Lung microvascular endothelial cell (primary cell): ENCODE measurements at regions not wholly inside any gene's neighbourhood (a gene's known extent, or its start where the extent isn't known, plus 50 kb on each side); places are given as distances from the start of the nearest gene placed in this dataset.

ENCODE experiments used
- DNase-seq, 2 donors: peaks; one replicate each; pipeline versions ENCODE4 v3.0.0 to v3.0.0-alpha.2; 2010; ENCODE audit warnings: low read depth in 2 of 2

DNA sequence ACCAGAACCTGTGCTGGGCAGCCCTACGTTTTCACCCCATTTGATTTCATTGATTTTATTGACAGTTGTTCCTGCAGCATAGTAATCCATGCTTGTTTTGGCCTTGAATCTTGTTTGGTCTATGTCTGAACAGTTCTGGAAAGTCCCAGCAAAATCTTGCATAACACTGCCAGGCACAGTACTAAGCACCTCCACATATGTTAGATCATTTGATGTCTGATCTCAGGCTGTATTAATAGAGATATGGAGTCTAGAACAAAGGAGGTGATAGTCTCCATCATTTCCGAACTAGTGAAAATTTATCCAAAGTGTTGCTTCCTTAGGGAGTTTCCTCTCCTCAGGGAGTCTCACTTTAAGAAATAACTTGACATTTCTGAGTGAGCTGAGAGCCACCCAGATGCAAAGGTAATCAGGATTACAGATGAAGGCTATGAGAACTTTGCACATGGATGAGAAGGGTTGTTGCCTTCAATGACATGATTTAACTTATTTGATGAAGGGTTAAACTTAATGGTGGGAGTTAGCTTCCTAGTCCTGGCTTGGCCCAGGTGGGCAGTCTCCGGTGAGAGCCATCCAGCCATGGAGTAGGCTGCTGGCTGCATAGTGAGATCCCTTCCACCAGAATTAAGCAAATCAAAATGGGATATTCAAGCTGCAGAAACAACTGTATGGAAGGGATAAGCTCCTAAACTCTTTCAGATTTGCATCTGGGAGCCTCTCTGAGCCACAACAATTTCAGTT lies 173.8 kb upstream of the MVB12B start:
- no peak for DNase-seq

- DNase-seq: no peak
These were observed 173.2 kb upstream of the MVB12B start for GRCh38 chr9:126153382-126153781.

- no peak for DNase-seq
These were observed 172.3 kb upstream of the MVB12B start for GRCh38 chr9:126154182-126154827.

DNA sequence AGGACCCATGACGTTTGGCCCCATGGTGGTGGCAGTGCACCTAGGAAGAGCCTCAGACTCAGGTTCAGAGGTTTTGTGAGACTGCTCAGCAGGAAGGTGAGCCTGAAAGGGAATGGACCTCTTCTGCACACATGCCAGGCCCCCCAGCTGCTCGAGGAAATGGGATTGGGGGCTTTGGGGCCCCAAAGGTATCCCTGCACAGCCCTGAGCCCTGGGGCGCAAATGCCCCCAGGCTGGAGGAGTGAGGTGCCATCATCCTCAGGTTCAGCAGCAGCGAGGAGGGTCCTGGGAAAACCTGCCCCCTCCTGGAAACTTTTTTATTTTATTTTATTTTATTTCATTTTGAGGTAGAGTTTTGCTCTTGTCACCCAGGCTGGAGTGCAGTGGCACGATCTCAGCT lies 171.8 kb upstream of the MVB12B start:
- DNase-seq: no peak

GRCh38 chr9:126155756-126156664 lies 170.6 kb upstream of the MVB12B start:
- no peak for DNase-seq

GRCh38 chr9:126156898-126157297 lies 169.7 kb upstream of the MVB12B start:
- DNase-seq: no peak

DNA sequence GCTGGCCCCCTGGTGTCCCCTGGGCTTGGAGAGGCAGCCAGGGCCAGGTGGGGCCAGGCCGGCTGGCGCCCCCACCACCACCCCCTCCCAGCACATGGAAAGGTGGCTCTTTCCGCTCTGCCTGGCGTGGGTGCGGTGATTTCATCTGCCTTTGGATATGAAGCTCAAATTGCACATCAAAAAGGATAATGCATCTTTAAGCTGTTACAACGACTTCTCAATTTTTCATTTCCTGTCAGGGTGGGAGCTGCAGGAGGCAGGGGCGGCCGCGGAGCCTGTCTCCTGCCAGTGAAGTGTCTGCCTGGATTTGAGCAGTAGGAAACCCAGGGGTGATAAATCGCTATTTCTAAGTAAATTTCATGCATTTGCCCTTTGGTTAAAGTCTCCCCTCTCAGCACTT lies 169.2 kb upstream of the MVB12B start:
- DNase-seq: no peak

DNA sequence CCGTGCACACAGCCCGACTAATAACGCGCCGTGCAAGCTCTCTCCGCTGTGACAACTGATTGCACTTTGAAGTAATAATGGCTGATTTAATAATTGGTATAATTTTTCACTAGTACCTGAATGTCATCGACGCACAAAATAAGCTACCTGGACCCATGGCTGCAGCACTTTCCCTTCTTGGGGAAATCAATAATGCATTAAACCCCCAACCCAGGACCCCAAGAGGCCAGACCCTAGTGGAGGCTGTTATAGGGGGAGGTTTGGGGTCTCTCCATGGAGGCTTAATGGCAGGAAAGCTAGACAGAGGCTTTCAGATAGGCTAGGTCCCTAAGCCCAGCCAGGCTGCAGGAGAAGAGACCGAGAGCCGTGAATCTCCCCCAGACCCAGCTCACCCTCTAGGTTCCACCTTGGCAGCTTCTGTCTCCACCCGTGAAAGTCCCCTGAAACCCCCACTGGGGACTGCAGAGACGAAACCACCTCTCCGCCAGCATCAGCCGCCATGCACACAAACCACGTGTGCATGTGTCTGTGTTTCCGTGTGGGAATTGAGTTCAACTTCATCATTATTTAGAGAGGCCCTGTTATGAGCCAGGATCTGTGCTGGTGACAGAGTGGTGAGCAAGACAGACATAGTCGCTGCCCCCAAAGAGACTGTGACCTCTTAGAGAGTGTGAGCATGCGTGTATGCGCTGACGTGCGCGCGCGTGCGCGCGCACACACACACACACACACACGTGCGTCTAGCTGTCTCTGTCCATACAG lies 168.6 kb upstream of the MVB12B start:
- DNase-seq: no peak

DNA sequence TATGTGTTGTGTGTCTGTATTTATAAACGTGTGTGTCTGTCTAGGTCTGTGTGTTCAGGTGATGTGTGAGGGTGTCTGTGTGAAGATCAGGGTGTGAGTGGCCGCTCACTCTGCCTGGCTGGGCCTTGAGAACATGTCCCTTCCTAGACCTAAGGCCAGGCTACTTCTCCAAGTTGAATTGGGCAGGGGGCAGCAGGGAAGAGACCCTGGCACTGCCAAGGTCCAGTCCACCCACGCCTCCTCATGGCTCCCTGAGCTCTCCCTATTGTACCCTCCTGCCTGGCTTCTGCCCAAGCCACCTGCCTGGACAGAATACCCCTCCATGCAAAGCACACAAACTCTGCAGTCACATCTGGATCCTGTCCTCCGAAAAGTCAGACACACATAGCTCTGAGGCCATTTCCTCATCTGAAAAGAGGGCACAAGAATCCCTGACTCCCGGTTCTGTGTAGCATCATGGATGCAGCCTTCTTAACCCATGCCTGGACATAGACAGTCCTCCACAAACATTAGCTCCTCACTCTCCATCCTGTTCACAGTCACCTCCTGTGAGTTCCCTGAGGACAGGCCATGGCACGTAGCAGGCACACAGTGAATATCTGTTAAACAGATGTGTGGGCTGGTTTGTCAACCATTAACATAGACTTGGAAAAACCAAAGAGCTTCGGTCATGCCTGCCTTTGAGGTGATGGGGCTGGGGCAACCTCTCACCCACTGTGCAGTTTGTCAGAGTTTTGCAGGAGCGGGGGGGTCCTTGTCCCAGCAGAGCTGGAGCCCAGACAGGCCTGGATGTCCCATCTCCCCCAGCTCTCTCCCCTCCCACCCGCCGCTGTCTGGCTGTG lies 167.8 kb upstream of the MVB12B start:
- DNase-seq: no peak

DNA sequence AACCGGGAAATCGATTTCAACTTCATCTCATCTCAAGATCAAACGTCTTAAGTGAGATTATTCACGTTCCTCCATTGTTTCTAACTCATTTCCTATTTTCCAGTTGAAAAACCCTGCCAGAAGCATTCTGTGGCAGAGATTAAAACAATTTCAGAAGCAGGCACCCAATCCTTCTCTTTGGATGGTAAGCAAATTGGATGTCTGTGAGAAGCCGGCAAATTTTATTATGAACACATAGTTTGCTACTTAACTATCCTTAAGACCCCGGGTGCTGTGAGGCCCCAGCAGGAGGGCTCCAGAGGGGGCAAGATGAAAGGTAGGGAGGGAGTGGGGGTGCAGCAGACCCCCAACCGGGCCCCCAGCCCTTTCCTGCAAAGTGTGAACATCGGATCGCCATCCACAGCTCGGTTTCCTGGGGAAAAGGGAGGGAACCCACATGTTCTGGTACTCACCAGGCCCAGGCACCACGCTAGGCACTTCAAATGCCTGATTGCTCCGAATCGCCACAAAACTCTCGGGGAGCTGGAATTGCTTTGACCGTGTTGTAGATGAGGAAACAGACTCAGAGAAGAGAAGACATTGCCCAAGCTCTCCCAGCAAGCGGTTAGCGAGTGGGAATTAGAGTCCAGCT lies 167.1 kb upstream of the MVB12B start:
- no peak for DNase-seq

DNA sequence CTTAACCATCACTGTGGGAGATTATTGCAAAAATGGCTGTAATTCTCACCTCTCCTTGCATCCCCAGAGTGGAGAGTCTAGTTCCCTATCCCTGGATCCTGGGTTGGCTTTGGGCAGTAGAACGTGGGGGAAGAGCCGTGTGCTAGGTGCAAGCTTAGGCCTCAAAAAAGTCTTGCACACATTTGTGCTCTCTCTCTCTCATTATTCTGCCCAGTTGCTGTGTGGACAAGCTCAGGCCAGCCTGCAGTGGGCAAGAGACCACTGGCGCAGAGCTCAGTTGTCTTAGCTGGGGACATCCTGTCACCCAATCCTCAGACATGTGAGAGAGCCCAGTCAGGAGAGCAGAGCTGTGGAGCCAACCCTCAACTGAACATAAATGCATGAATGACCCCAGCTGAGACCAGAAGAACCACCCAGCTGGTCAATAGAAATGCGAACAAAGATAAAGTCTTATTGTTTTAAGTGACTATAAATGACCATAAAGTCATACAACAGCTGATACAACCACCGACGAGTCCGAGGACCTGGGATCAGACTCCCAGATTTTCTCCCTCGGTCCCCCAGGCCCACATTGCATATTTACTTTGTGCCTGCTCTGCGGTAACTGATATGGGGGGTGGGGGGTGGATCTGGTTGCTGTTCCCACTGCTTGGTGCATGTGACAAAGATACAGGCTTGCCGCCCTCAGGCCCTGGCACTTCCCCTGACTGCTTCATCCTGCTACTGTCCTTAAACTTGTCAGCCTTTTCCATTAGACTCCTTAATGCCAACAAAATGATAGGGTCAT lies 166.4 kb upstream of the MVB12B start:
- no peak for DNase-seq

DNA sequence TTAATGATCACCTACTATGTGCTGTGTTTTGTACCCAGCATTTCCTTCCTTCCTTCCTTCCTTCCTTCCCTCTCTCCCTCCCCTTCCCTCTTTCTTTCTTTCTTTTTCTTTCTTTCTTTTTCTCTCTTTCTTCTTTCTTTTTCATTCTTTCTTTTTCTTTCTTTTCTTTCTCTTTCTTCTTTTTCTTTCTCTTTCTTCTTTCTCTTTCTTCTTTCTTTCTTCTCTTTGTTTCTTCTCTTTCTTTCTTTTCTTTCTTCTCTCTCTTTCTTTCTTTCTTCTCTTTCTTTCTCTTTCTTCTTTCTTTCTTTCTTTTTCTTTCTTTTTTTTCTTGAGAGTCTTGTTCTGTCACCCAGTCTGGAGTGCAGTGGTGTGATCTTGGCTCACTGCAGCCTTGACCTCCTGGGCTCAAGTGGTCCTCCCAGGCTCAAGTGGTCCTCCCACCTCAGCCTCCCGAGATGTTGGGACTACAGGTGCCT lies 165.7 kb upstream of the MVB12B start:
- DNase-seq: no peak

DNA sequence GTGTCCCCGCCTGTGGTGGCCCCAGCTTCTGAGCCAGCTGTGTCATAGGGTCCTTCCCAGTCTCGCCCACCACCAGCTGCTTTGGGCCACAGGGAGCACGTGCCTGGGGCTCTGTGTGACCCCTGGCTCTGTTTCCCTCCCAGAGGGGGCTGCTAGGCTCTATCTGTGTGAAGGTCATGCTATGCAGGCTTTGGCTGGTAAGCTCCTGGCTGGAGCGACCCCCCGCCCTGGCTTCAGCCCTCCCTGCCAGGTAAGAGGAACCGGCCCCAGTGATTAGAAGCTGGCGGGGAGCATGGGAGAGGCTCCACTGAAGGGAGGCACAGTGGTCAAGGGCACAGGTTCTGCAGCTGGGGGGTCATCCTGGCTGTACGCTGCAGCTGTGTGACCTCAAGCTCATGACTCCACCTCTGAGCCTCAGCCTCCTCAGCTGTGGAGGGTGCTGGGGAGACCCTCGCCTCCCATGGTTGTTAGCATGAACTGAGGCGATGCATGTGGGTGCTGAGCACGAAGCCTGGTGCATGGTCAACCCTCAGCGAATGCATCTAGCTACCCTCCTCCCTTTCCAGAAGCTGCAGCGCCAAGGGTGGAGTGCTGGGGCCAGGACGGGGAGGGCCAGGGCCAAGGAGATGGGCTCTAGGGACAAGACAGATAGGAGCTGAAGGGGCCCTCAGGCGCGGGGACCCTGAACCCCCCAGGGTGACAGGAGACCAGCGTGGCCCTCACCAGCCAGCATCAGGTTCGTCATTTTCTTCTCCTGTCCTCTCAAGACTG lies 163.8 kb upstream of the MVB12B start:
- DNase-seq: no peak

GRCh38 chr9:126164796-126165525 lies 161.7 kb upstream of the MVB12B start:
- DNase-seq: no peak

DNA sequence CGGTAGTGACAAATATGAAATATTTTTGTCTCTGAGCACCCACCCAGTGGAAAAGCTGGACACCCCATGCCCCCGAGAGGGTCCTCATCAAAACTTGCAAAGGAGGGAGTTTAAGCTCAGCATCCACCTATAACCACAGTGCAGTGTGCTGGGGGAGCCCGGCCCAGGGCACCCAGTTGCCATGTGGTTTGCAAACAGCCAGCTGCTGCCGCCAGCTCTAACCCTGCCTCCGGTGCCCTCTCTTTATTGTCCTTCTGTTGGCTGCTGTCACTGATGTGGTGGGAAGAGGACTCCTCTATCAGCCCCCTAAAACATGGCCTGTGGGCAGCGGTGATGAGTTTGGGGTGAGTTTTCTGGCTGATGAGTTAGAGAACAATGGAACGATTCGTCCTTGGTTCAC lies 160.9 kb upstream of the MVB12B start:
- no peak for DNase-seq

GRCh38 chr9:126166291-126166690 lies 160.3 kb upstream of the MVB12B start:
- DNase-seq: no peak

- DNase-seq: no peak
These were observed 159.8 kb upstream of the MVB12B start for GRCh38 chr9:126166866-126167265.

GRCh38 chr9:126169736-126170135 lies 156.9 kb upstream of the MVB12B start:
- DNase-seq: no peak
